IMR-90 (cell line): ENCODE measurements at regions not wholly inside any gene's neighbourhood (a gene's known extent, or its start where the extent isn't known, plus 50 kb on each side); places are given as distances from the start of the nearest gene placed in this dataset.

Experiments
- ATAC-seq: fragments of 200-7000 bp; cut with Tn5 transposase; 2 replicates; pipeline ENCODE4 v1.9.1; 2020; ENCODE audit warnings: low read depth, mild to moderate bottlenecking, moderate library complexity
- BruUV-seq: library from RNA; stranded (reverse); fragments of 400-500 nt; replicated peaks from 2 replicates; lab custom pipeline; 2021; lab: Mats Ljungman, UMichigan
- CTCF ChIA-PET: fragments of 300-600 bp; formaldehyde crosslinking; extraction: SDS; loops from one replicate; lab custom pipeline; 2021; ENCODE audit warnings: antibody characterized with exemption; lab: Yijun Ruan, JAX
- POLR2A ChIA-PET: fragments of 300-600 bp; sonication (Branson Sonifier 250); formaldehyde crosslinking; loops from one replicate; lab custom pipeline; 2022; ENCODE audit warnings: antibody characterized with exemption; ENCODE audit not compliant: unreplicated experiment; lab: Charles Lee
- DNase-seq: peaks from one replicate; pipeline ENCODE4 v3.0.0; 2013
- H2AFZ ChIP-seq: replicated peaks from 2 replicates; pipeline ENCODE3; 2013; ENCODE audit warnings: low read length, mild to moderate bottlenecking; ENCODE audit not compliant: poor library complexity
- H2AK5ac ChIP-seq: 2 replicates; pipeline ENCODE4 v1.6.1; 2013; ENCODE audit warnings: low read depth, low read length, inconsistent platforms
- H2AK9ac ChIP-seq: replicated peaks from 2 replicates; pipeline ENCODE3; 2013; ENCODE audit warnings: mild to moderate bottlenecking, low read depth, low read length, moderate library complexity; ENCODE audit not compliant: poor library complexity
- H2BK120ac ChIP-seq: 2 replicates; pipeline ENCODE4 v1.6.1; 2013; ENCODE audit warnings: low read depth, low read length, inconsistent platforms
- H2BK15ac ChIP-seq: 3 replicates; pipeline ENCODE4 v1.6.1; 2013; ENCODE audit warnings: low read depth, low read length, inconsistent platforms
- H2BK20ac ChIP-seq: 2 replicates; pipeline ENCODE4 v1.6.1; 2013; ENCODE audit warnings: low read depth, mild to moderate bottlenecking, inconsistent platforms, low read length, moderate library complexity
- H2BK5ac ChIP-seq: 2 replicates; pipeline ENCODE4 v1.6.1; 2013; ENCODE audit warnings: mild to moderate bottlenecking, low read depth, low read length, inconsistent platforms; ENCODE audit not compliant: poor library complexity, severe bottlenecking
- H3K14ac ChIP-seq: replicated peaks from 2 replicates; pipeline ENCODE4 v1.6.1; 2013; ENCODE audit warnings: low read depth, low read length, inconsistent platforms
- H3K18ac ChIP-seq: 2 replicates; pipeline ENCODE4 v1.6.1; 2013; ENCODE audit warnings: low read depth, low read length, control low read depth
- H3K23ac ChIP-seq: 2 replicates; pipeline ENCODE4 v1.6.1; 2013; ENCODE audit warnings: low read depth, low read length, inconsistent platforms
- H3K27ac ChIP-seq: 2 replicates; pipeline ENCODE4 v1.5.1; 2013; ENCODE audit warnings: mild to moderate bottlenecking, control low read depth, low read length; ENCODE audit not compliant: insufficient read depth
- H3K27me3 ChIP-seq: 2 replicates; pipeline ENCODE4 v1.6.1; 2013; ENCODE audit warnings: low read length; ENCODE audit not compliant: control insufficient read depth, insufficient read depth
- H3K36me3 ChIP-seq: 2 replicates; pipeline ENCODE4 v1.6.1; 2013; ENCODE audit warnings: low read length, mixed read lengths; ENCODE audit not compliant: control insufficient read depth, insufficient read depth
- H3K4ac ChIP-seq: 2 replicates; pipeline ENCODE4 v1.6.1; 2013; ENCODE audit warnings: low read depth, low read length, inconsistent platforms
- H3K4me1 ChIP-seq: 2 replicates; pipeline ENCODE4 v1.6.1; 2013; ENCODE audit warnings: low read length, mixed read lengths; ENCODE audit not compliant: control insufficient read depth, insufficient read depth
- H3K4me2 ChIP-seq: 2 replicates; pipeline ENCODE4 v1.6.1; 2013; ENCODE audit warnings: low read depth, mild to moderate bottlenecking, control low read depth, low read length, moderate library complexity
- H3K4me3 ChIP-seq: 2 replicates; pipeline ENCODE4 v1.5.1; 2013; ENCODE audit warnings: low read depth, mild to moderate bottlenecking, control low read depth, low read length, moderate library complexity; ENCODE audit not compliant: insufficient read depth
- H3K56ac ChIP-seq: 2 replicates; pipeline ENCODE4 v1.6.1; 2013; ENCODE audit warnings: low read length, inconsistent platforms; ENCODE audit not compliant: insufficient read depth; ENCODE audit errors: extremely low read depth
- H3K79me1 ChIP-seq, 2 experiments: 2 replicates each; pipeline ENCODE4 v1.6.1; 2013; ENCODE audit warnings: low read length in 2 of 2, inconsistent platforms in 1 of 2, low read depth in 1 of 2
- H3K9ac ChIP-seq: 2 replicates; pipeline ENCODE4 v1.6.1; 2013; ENCODE audit warnings: low read depth, low read length, control low read depth
- H3K9me1 ChIP-seq: 2 replicates; pipeline ENCODE4 v1.6.1; 2013; ENCODE audit warnings: low read length, inconsistent platforms; ENCODE audit not compliant: insufficient read depth
- H3K9me3 ChIP-seq: 2 replicates; pipeline ENCODE4 v1.6.1; 2013; ENCODE audit warnings: low read length; ENCODE audit not compliant: control insufficient read depth, insufficient read depth
- H4K20me1 ChIP-seq: 2 replicates; pipeline ENCODE4 v1.6.1; 2013; ENCODE audit warnings: low read length, inconsistent platforms; ENCODE audit not compliant: insufficient read depth
- H4K5ac ChIP-seq: 2 replicates; pipeline ENCODE4 v1.6.1; 2013; ENCODE audit warnings: mild to moderate bottlenecking, low read depth, low read length, control low read depth
- H4K8ac ChIP-seq, 2 experiments: 2 replicates each; pipeline ENCODE4 v1.6.1; 2013; ENCODE audit warnings: low read depth in 2 of 2, low read length in 2 of 2, control low read depth in 1 of 2, inconsistent platforms in 1 of 2
- H4K91ac ChIP-seq: 2 replicates; pipeline ENCODE4 v1.6.1; 2013; ENCODE audit warnings: low read depth, low read length, inconsistent platforms; ENCODE audit not compliant: insufficient read depth
- BHLHE40 ChIP-seq: fragments of 150-350 bp; IDR thresholded peaks from 2 replicates; pipeline ENCODE4 v1.6.1; 2016; ENCODE audit warnings: mild to moderate bottlenecking, low read depth, low read length
- CEBPB ChIP-seq: IDR thresholded peaks from 2 replicates; pipeline ENCODE4 v1.6.1; 2012; ENCODE audit warnings: low read depth, low read length, improper control_type of control experiment
- CHD1 ChIP-seq: IDR thresholded peaks from 2 replicates; pipeline ENCODE4 v1.6.1; 2012; ENCODE audit warnings: low read depth, low read length, improper control_type of control experiment
- FOS ChIP-seq: fragments of 150-350 bp; IDR thresholded peaks from 2 replicates; pipeline ENCODE4 v1.6.1; 2016; ENCODE audit warnings: low read depth, low read length
- MAFK ChIP-seq: IDR thresholded peaks from 2 replicates; pipeline ENCODE4 v1.6.1; 2012; ENCODE audit warnings: low read depth, low read length, improper control_type of control experiment
- MAZ ChIP-seq: IDR thresholded peaks from 2 replicates; pipeline ENCODE4 v1.6.1; 2012; ENCODE audit warnings: low read depth, mild to moderate bottlenecking, low read length, improper control_type of control experiment, moderate library complexity, borderline replicate concordance
- MXI1 ChIP-seq: IDR thresholded peaks from 2 replicates; pipeline ENCODE4 v1.6.1; 2012; ENCODE audit warnings: low read depth, mild to moderate bottlenecking, low read length, moderate library complexity, borderline replicate concordance
- NFE2L2 ChIP-seq: fragments of 150-350 bp; IDR thresholded peaks from 2 replicates; pipeline ENCODE4 v1.6.1; 2016; ENCODE audit warnings: low read depth, mild to moderate bottlenecking, low read length
- POLR2A ChIP-seq: IDR thresholded peaks from 2 replicates; pipeline ENCODE4 v1.6.1; 2012; ENCODE audit warnings: mild to moderate bottlenecking, low read depth, low read length
- RAD21 ChIP-seq: IDR thresholded peaks from 2 replicates; pipeline ENCODE4 v1.6.1; 2012; ENCODE audit warnings: low read length, improper control_type of control experiment
- RCOR1 ChIP-seq: IDR thresholded peaks from 2 replicates; pipeline ENCODE4 v1.6.1; 2012; ENCODE audit warnings: mild to moderate bottlenecking, low read length, improper control_type of control experiment; ENCODE audit not compliant: insufficient replicate concordance
- RFX5 ChIP-seq: IDR thresholded peaks from 2 replicates; pipeline ENCODE4 v1.8.0; 2012; ENCODE audit warnings: low read depth, mild to moderate bottlenecking, low read length, moderate library complexity
- SMC3 ChIP-seq: fragments of 150-350 bp; IDR thresholded peaks from 2 replicates; pipeline ENCODE4 v1.6.1; 2016; ENCODE audit warnings: low read depth, mild to moderate bottlenecking, antibody characterized with exemption, low read length, moderate library complexity
- WGBS, 2 experiments: methylation state at CpG; one replicate each; pipeline versions ENCODE4 v1.1.5 to v1.1.7; 2013; ENCODE audit warnings: missing lambda C conversion rate in 2 of 2; ENCODE audit not compliant: insufficient read length in 1 of 2; ENCODE audit errors: extremely low coverage in 2 of 2; 5-methylcytosine and 5-hydroxymethylcytosine counted together
- dilution Hi-C: fragments of 300-500 bp; cut with HindIII; formaldehyde crosslinking; loops from one replicate; pipeline ENCODE4 v1.14.3; 2018; ENCODE audit warnings: low sequenced_read_pairs; ENCODE audit not compliant: unreplicated experiment
- in situ Hi-C: fragments of 300-500 bp; cut with MboI; formaldehyde crosslinking; loops from 3 replicates; pipeline ENCODE4 v1.14.3; 2019; ENCODE audit warnings: low sequenced_read_pairs, inconsistent platforms, mixed read lengths
- intact Hi-C: fragments of 100-400 bp; cut with micrococcal nuclease; formaldehyde crosslinking; loops from 2 replicates; pipeline ENCODE4 v1.10.0; 2022
- TF ChIP-seq, protein P1 (sequence below): fragments of 150-350 bp; IDR thresholded peaks from 2 replicates; pipeline ENCODE4 v1.6.1; 2017; ENCODE audit warnings: mild to moderate bottlenecking, antibody characterized with exemption, low read length, low read depth
- TF ChIP-seq, protein P2 (sequence below): conservative IDR thresholded peaks from 2 replicates; pipeline ENCODE4 v1.5.1; 2012; ENCODE audit warnings: mild to moderate bottlenecking, low read depth, low read length, improper control_type of control experiment
- TF ChIP-seq, protein P3 (sequence below): fragments of 150-350 bp; IDR thresholded peaks from 2 replicates; pipeline ENCODE4 v1.6.1; 2016; ENCODE audit warnings: low read depth, mild to moderate bottlenecking, low read length, moderate library complexity, borderline replicate concordance

DNA sequence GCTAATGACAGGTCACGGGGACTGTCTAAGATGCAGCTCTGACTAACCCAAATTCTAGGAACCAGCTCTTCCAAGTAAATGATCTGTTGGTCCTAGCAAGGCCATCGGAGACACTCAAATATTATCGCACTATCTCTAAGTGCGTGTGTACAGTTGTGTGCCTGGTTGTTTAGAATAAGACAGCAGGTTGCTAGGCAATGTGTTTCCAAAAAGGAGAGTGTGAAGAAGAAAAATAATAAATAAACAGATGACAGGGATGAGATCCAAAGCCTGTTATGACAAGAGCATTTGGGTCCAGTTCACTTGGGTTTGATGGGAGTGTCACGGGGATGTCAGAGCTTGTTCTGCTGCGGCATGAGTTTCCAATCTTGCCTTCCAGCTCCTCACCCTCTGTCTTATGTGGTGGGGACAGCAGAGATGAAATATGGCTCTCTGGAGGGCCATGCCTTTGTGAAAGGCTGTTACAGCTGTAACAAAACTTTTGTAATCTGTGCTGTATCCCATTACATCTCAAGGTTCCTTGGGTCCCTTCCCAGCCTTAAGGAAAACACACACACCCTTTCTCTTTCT, 127.5 kb upstream of the TNP1 start:
- in situ Hi-C loops (no loop called here), intact Hi-C loops (no loop called here), dilution Hi-C loops (no loop called here)
- H3K56ac ChIP-seq = no peak overlapping the region
- H2AK5ac ChIP-seq = no peak overlapping the region; the same call in 1 of the 2 replicates
- no peak overlapping the region for H3K4me2 ChIP-seq
- no peak overlapping the region; the same call in 1 of the 2 replicates for H3K18ac ChIP-seq
- H2BK5ac ChIP-seq = no peak overlapping the region
- POLR2A ChIA-PET = no interaction called here
- TF ChIP-seq SMC3 (no peak), FOS (no peak), NFE2L2 (no peak), RAD21 (no peak), RCOR1 (no peak), POLR2A (no peak), BHLHE40 (no peak), MXI1 (no peak), CHD1 (no peak), MAZ (no peak), MAFK (no peak), CEBPB (no peak), RFX5 (no peak)
- TF ChIP-seq, protein P1, sequence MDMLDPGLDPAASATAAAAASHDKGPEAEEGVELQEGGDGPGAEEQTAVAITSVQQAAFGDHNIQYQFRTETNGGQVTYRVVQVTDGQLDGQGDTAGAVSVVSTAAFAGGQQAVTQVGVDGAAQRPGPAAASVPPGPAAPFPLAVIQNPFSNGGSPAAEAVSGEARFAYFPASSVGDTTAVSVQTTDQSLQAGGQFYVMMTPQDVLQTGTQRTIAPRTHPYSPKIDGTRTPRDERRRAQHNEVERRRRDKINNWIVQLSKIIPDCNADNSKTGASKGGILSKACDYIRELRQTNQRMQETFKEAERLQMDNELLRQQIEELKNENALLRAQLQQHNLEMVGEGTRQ = no peak
- TF ChIP-seq, protein P2, sequence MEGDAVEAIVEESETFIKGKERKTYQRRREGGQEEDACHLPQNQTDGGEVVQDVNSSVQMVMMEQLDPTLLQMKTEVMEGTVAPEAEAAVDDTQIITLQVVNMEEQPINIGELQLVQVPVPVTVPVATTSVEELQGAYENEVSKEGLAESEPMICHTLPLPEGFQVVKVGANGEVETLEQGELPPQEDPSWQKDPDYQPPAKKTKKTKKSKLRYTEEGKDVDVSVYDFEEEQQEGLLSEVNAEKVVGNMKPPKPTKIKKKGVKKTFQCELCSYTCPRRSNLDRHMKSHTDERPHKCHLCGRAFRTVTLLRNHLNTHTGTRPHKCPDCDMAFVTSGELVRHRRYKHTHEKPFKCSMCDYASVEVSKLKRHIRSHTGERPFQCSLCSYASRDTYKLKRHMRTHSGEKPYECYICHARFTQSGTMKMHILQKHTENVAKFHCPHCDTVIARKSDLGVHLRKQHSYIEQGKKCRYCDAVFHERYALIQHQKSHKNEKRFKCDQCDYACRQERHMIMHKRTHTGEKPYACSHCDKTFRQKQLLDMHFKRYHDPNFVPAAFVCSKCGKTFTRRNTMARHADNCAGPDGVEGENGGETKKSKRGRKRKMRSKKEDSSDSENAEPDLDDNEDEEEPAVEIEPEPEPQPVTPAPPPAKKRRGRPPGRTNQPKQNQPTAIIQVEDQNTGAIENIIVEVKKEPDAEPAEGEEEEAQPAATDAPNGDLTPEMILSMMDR = no peak
- TF ChIP-seq, protein P3, sequence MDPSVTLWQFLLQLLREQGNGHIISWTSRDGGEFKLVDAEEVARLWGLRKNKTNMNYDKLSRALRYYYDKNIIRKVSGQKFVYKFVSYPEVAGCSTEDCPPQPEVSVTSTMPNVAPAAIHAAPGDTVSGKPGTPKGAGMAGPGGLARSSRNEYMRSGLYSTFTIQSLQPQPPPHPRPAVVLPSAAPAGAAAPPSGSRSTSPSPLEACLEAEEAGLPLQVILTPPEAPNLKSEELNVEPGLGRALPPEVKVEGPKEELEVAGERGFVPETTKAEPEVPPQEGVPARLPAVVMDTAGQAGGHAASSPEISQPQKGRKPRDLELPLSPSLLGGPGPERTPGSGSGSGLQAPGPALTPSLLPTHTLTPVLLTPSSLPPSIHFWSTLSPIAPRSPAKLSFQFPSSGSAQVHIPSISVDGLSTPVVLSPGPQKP = no peak
- no peak overlapping the region for H3K23ac ChIP-seq
- H3K27me3 ChIP-seq = no peaks in the 10 kb centered on the region
- no peak overlapping the region for H2AK9ac ChIP-seq
- no peaks in the 10 kb centered on the region; the same call in 1 of the 2 replicates for H3K9me3 ChIP-seq
- no peak overlapping the region; the same call in 1 of the 2 replicates for H4K5ac ChIP-seq
- no CpG with 5 or more reads among the region's 6 CpGs for WGBS, 2 experiments
- no peak overlapping the region for H2BK120ac ChIP-seq
- no peak overlapping the region for H3K9ac ChIP-seq
- H3K14ac ChIP-seq = no peak overlapping the region
- DNase-seq (no peak), ATAC-seq (no peak)
- H3K79me1 ChIP-seq = no peaks in the 10 kb centered on the region
- H3K36me3 ChIP-seq = no peaks in the 10 kb centered on the region
- H2AFZ ChIP-seq = no peak overlapping the region
- H3K4ac ChIP-seq = no peak overlapping the region
- CTCF ChIA-PET = interaction anchor here (0.8 kb wide), 1 partner anchor 289 kb away, joined by 3 read pairs; no protein-coding TSS in a partner anchor
- BruUV-seq = no TSS peak
- H2BK20ac ChIP-seq = no peak overlapping the region
- H2BK15ac ChIP-seq = no peak overlapping the region
- peaks cover 9% of the 10 kb centered on the region for H3K4me1 ChIP-seq
- no peaks in the 10 kb centered on the region for H4K20me1 ChIP-seq
- H4K8ac ChIP-seq = no peak overlapping the region
- no peak overlapping the region for H3K4me3 ChIP-seq
- H3K9me1 ChIP-seq = no peaks in the 10 kb centered on the region
- no peak overlapping the region for H4K91ac ChIP-seq
- no peak overlapping the region for H3K27ac ChIP-seq
